HCT116 (cell line): ENCODE measurements at regions not wholly inside any gene's neighbourhood (a gene's known extent, or its start where the extent isn't known, plus 50 kb on each side); places are given as distances from the start of the nearest gene placed in this dataset.

Experiments used
- ATAC-seq: fragments of 200-7000 bp; cut with Tn5 transposase; 2 replicates; pipeline ENCODE4 v1.9.1; 2020; ENCODE audit warnings: mild to moderate bottlenecking, moderate library complexity
- BruUV-seq: library from RNA; stranded (reverse); fragments of 400-500 nt; replicated peaks from 2 replicates; lab custom pipeline; 2021; lab: Mats Ljungman, UMichigan
- CTCF ChIA-PET: fragments of 300-600 bp; sonication (Branson Sonifier 250); formaldehyde crosslinking; loops from one replicate; lab custom pipeline; 2021; ENCODE audit warnings: antibody characterized with exemption; lab: Charles Lee
- POLR2A ChIA-PET: fragments of 300-600, 350-600 bp; sonication (Branson Sonifier 250); formaldehyde crosslinking; loops from one replicate; lab custom pipeline; 2021; ENCODE audit warnings: antibody characterized with exemption; lab: Charles Lee
- RAD21 ChIA-PET, 2 experiments: fragments of 300-600 bp; sonication (Branson Sonifier 250); formaldehyde crosslinking; loops; one replicate each; lab custom pipeline; 2023; ENCODE audit warnings: low total read pairs in 2 of 2; ENCODE audit not compliant: uncharacterized antibody in 2 of 2, unreplicated experiment in 2 of 2, low non-redundant PET in 1 of 2; lab: Charles Lee
- DNase-seq: peaks from one replicate; pipeline ENCODE4 v3.0.0-alpha.2; 2010; ENCODE audit warnings: low read depth, low spot score
- H2AFZ ChIP-seq: fragments of 200-600 bp; shearing (Covaris generic), sonication (generic); 2 replicates; pipeline ENCODE4 v1.6.1; 2017; ENCODE audit warnings: low read depth, mixed run types, mixed read lengths, antibody characterized with exemption, low read length; ENCODE audit not compliant: poor library complexity, severe bottlenecking
- H3K27ac ChIP-seq: 2 replicates; pipeline ENCODE4 v1.5.1; 2012; ENCODE audit warnings: low read depth, low read length
- H3K27me3 ChIP-seq: fragments of 200-600 bp; sonication (generic); 2 replicates; pipeline ENCODE4 v1.6.1; 2016; ENCODE audit warnings: mixed run types, low read length, mixed read lengths; ENCODE audit not compliant: insufficient read depth
- H3K36me3 ChIP-seq, 2 experiments: fragments of 200-500 bp in 1 of 2; fragments of 200-600 bp in 1 of 2; sonication (Bioruptor generic) in 1 of 2; sonication (generic) in 1 of 2; 2 replicates each; pipeline versions ENCODE4 v1.5.1 to v1.6.1; 2014 to 2016; ENCODE audit warnings: low read length in 2 of 2, inconsistent platforms in 1 of 2, mixed read lengths in 1 of 2, mixed run types in 1 of 2; ENCODE audit not compliant: insufficient read depth in 2 of 2, control insufficient read depth in 1 of 2
- H3K4me1 ChIP-seq, 2 experiments: fragments of 200-600 bp in 1 of 2; sonication (generic) in 1 of 2; 2 replicates each; pipeline versions ENCODE4 v1.5.1 to v1.6.1; 2012 to 2017; ENCODE audit warnings: low read length in 2 of 2, inconsistent platforms in 1 of 2, mild to moderate bottlenecking in 1 of 2, mixed read lengths in 1 of 2, mixed run types in 1 of 2, moderate library complexity in 1 of 2; ENCODE audit not compliant: insufficient read depth in 2 of 2, control insufficient read depth in 1 of 2
- H3K4me2 ChIP-seq: fragments of 200-600 bp; sonication (generic); 2 replicates; pipeline ENCODE4 v1.6.1; 2017; ENCODE audit warnings: mixed run types, low read length, mixed read lengths
- H3K4me3 ChIP-seq, 2 experiments: fragments of 200-600 bp in 1 of 2; sonication (generic) in 1 of 2; replicated peaks in 1 of 2; 2 replicates each; pipeline ENCODE4 v1.5.1; 2011 to 2016; ENCODE audit warnings: low read length in 2 of 2, control low read depth in 1 of 2, low read depth in 1 of 2, mild to moderate bottlenecking in 1 of 2, mixed read lengths in 1 of 2, mixed run types in 1 of 2
- H3K79me2 ChIP-seq: fragments of 200-600 bp; sonication (generic); 2 replicates; pipeline ENCODE4 v1.6.1; 2017; ENCODE audit warnings: mild to moderate bottlenecking, mixed run types, low read length, moderate library complexity, mixed read lengths; ENCODE audit not compliant: insufficient read depth
- H3K9ac ChIP-seq: fragments of 200-600 bp; sonication (generic); 2 replicates; pipeline ENCODE4 v1.6.1; 2016; ENCODE audit warnings: low read length, mixed read lengths
- H3K9me2 ChIP-seq: fragments of 200-600 bp; sonication (generic), shearing (Covaris generic); 2 replicates; pipeline ENCODE4 v1.6.1; 2017; ENCODE audit warnings: mixed run types, mild to moderate bottlenecking, moderate library complexity; ENCODE audit not compliant: insufficient read depth
- H3K9me3 ChIP-seq, 2 experiments: fragments of 200-500 bp in 1 of 2; fragments of 200-600 bp in 1 of 2; sonication (Bioruptor generic) in 1 of 2; sonication (generic) in 1 of 2; 2 replicates each; pipeline ENCODE4 v1.6.1; 2014 to 2017; ENCODE audit warnings: low read length in 2 of 2, mixed read lengths in 2 of 2, inconsistent platforms in 1 of 2, low read depth in 1 of 2, mild to moderate bottlenecking in 1 of 2, mixed run types in 1 of 2, moderate library complexity in 1 of 2; ENCODE audit not compliant: control insufficient read depth in 1 of 2, insufficient read depth in 1 of 2
- H4K20me1 ChIP-seq: fragments of 200-600 bp; sonication (generic), shearing (Covaris generic); 2 replicates; pipeline ENCODE4 v1.6.1; 2017; ENCODE audit warnings: mixed run types, mild to moderate bottlenecking, moderate library complexity; ENCODE audit not compliant: insufficient read depth
- CEBPB ChIP-seq: IDR thresholded peaks from 2 replicates; pipeline ENCODE4 v1.6.1; 2012; ENCODE audit warnings: low read depth
- CTCF ChIP-seq, 3 experiments: fragments of 200-600 bp in 1 of 3; sonication (generic) in 1 of 3; IDR thresholded peaks in 2 of 3; conservative IDR thresholded peaks in 1 of 3; 2 replicates each; pipeline ENCODE4 v1.5.1; 2012 to 2017; ENCODE audit warnings: low read depth in 2 of 3, low read length in 2 of 3, antibody characterized with exemption in 1 of 3, borderline replicate concordance in 1 of 3, control low read depth in 1 of 3, mild to moderate bottlenecking in 1 of 3, mixed read lengths in 1 of 3, mixed run types in 1 of 3, moderate library complexity in 1 of 3; ENCODE audit not compliant: insufficient read depth in 1 of 3
- RAD21 ChIP-seq: IDR thresholded peaks from 2 replicates; pipeline ENCODE4 v1.6.1; 2012; ENCODE audit warnings: low read depth, mild to moderate bottlenecking
- intact Hi-C: fragments of 100-400 bp; cut with micrococcal nuclease; formaldehyde crosslinking; loops from 2 replicates; pipeline ENCODE4 v1.10.0; 2022

GRCh38 chr3:124281453-124282316 is 289.8 kb upstream of the ROPN1 start:
- no peaks in the 10 kb centered on the region for H3K4me1 ChIP-seq
- no peaks in the 10 kb centered on the region for H3K9me3 ChIP-seq
- no peak for DNase-seq
- peaks cover 45% of the 10 kb centered on the region; the same call in 1 of the 2 replicates for H3K27me3 ChIP-seq
- BruUV-seq = no TSS peak
- peak; percentile 78 for ATAC-seq
- ChIA-PET POLR2A (no interaction called here), RAD21 (interaction anchor here in 1 of 2 experiments (0.6 kb wide), 1 partner anchor 219 kb away, joined by 4 read pairs; no protein-coding TSS in a partner anchor), CTCF (interaction anchor here (1.2 to 2.2 kb wide), 3 partner anchors 249 to 265 kb away, joined by 3 to 10 read pairs (median 5); partner anchors contain the start of gene KALRN)
- TF ChIP-seq CEBPB = no peak
- peak; percentile 33 to 50 (median 40); a peak in 3 of 6 replicates for TF ChIP-seq CTCF (IDR thresholded peaks at IDR 0.05 in 2 of 3, conservative IDR thresholded peaks at IDR 0.05 in 1 of 3; ENCODE audit: borderline replicate concordance in 1 of 3, insufficient read depth in 1 of 3, low read depth in 2 of 3, low read length in 2 of 3)
- peak; percentile 59 for TF ChIP-seq RAD21
- H3K9ac ChIP-seq = no peak overlapping the region
- H3K4me2 ChIP-seq = no peak overlapping the region
- no peak overlapping the region for H2AFZ ChIP-seq
- no peaks in the 10 kb centered on the region for H4K20me1 ChIP-seq
- intact Hi-C loops = loop anchor here (2.0 kb wide), 1 partner anchor 265 kb away; no protein-coding TSS in a partner anchor
- no peaks in the 10 kb centered on the region for H3K36me3 ChIP-seq
- no peak overlapping the region for H3K27ac ChIP-seq
- H3K9me2 ChIP-seq = no peaks in the 10 kb centered on the region
- H3K4me3 ChIP-seq = no peak overlapping the region
- H3K79me2 ChIP-seq = no peaks in the 10 kb centered on the region
